GM23248 (cell line): ENCODE measurements at regions not wholly inside any gene's neighbourhood (a gene's known extent, or its start where the extent isn't known, plus 50 kb on each side); places are given as distances from the start of the nearest gene placed in this dataset.
A peak's percentile ranks its signal among the peaks of the same experiment; 100 is the strongest.

Experiments
- DNase-seq: peaks from one replicate; pipeline ENCODE4 v3.0.0-alpha.2; 2015
- H2AFZ ChIP-seq: fragments of 200-600 bp; sonication (generic); 2 replicates; pipeline ENCODE4 v1.6.1; 2016; ENCODE audit warnings: antibody characterized with exemption
- H3F3A ChIP-seq: fragments of 200-600 bp; sonication (generic); 2 replicates; pipeline ENCODE4 v1.6.1; 2016; ENCODE audit warnings: mild to moderate bottlenecking, antibody characterized with exemption, mixed run types; ENCODE audit not compliant: insufficient read depth
- H3K27ac ChIP-seq: fragments of 200-600 bp; sonication (generic); 2 replicates; pipeline ENCODE4 v1.5.1; 2016; ENCODE audit warnings: mild to moderate bottlenecking
- H3K27me3 ChIP-seq: fragments of 200-600 bp; sonication (generic); replicated peaks from 2 replicates; pipeline ENCODE4 v1.6.1; 2016; ENCODE audit warnings: mild to moderate bottlenecking; ENCODE audit not compliant: insufficient read depth
- H3K36me3 ChIP-seq: fragments of 200-600 bp; sonication (generic); 2 replicates; pipeline ENCODE4 v1.6.1; 2016; ENCODE audit warnings: low read depth, mild to moderate bottlenecking
- H3K4me1 ChIP-seq: fragments of 200-600 bp; sonication (generic); 2 replicates; pipeline ENCODE4 v1.6.1; 2016; ENCODE audit warnings: mild to moderate bottlenecking; ENCODE audit not compliant: insufficient read depth
- H3K4me2 ChIP-seq: fragments of 200-600 bp; sonication (generic); one replicate; pipeline ENCODE4 v1.6.1; 2016; ENCODE audit warnings: mild to moderate bottlenecking; ENCODE audit not compliant: unreplicated experiment
- H3K4me3 ChIP-seq: fragments of 200-600 bp; sonication (generic); 2 replicates; pipeline ENCODE4 v1.5.1; 2016; ENCODE audit warnings: mild to moderate bottlenecking
- H3K79me2 ChIP-seq: fragments of 200-600 bp; sonication (generic); 2 replicates; pipeline ENCODE4 v1.6.1; 2016; ENCODE audit warnings: mild to moderate bottlenecking; ENCODE audit not compliant: insufficient read depth
- H3K9ac ChIP-seq: fragments of 200-600 bp; sonication (generic); 2 replicates; pipeline ENCODE4 v1.6.1; 2016; ENCODE audit warnings: mild to moderate bottlenecking
- H3K9me2 ChIP-seq: fragments of 200-600 bp; sonication (generic); 2 replicates; pipeline ENCODE4 v1.6.1; 2016; ENCODE audit warnings: mixed run types, mild to moderate bottlenecking, moderate library complexity; ENCODE audit not compliant: insufficient read depth
- H3K9me3 ChIP-seq: fragments of 200-600 bp; sonication (generic); one replicate; pipeline ENCODE4 v1.6.1; 2017; ENCODE audit warnings: low read depth
- H4K20me1 ChIP-seq: fragments of 200-600 bp; sonication (generic); 2 replicates; pipeline ENCODE4 v1.6.0; 2016; ENCODE audit not compliant: insufficient read depth
- EZH2 ChIP-seq: fragments of 200-600 bp; sonication (generic); IDR thresholded peaks from 2 replicates; pipeline ENCODE4 v1.6.1; 2018; ENCODE audit warnings: antibody characterized with exemption, mild to moderate bottlenecking; ENCODE audit not compliant: insufficient read depth, poor library complexity, severe bottlenecking
- EZH2phosphoT487 ChIP-seq: fragments of 200-600 bp; sonication (generic); IDR thresholded peaks from 2 replicates; pipeline ENCODE4 v1.6.1; 2018; ENCODE audit warnings: antibody characterized with exemption, moderate library complexity, mild to moderate bottlenecking, low read depth; ENCODE audit not compliant: insufficient read depth
- WGBS, 2 experiments: methylation state at CpG; one replicate each; pipeline ENCODE4 v1.1.6; 2015 to 2017; ENCODE audit warnings: low lambda C conversion rate in 2 of 2, low coverage in 1 of 2; ENCODE audit errors: missing lambda C conversion rate in 2 of 2; 5-methylcytosine and 5-hydroxymethylcytosine counted together
- in situ Hi-C: fragments of 300-500 bp; cut with MboI; formaldehyde crosslinking; loops from 2 replicates; pipeline ENCODE4 v1.15.0; 2020

- Histone ChIP-seq H3K4me3 (no peak overlapping the region), H3K9ac (no peak overlapping the region), H3K4me1 (no peaks in the 10 kb centered on the region), H3K4me2 (no peak overlapping the region), H3K36me3 (no peaks in the 10 kb centered on the region), H3F3A (no peaks in the 10 kb centered on the region), H3K79me2 (no peaks in the 10 kb centered on the region), H3K9me2 (no peaks in the 10 kb centered on the region), H4K20me1 (no peaks in the 10 kb centered on the region), H3K9me3 (no peaks in the 10 kb centered on the region), H2AFZ (no peak overlapping the region), H3K27me3 (peaks cover 48% of the 10 kb centered on the region), H3K27ac (no peak overlapping the region)
- no peak for DNase-seq
- TF ChIP-seq EZH2phosphoT487 = no peak
- no peak for TF ChIP-seq EZH2
- in situ Hi-C loops = no loop called here
- 8% methylated on average over 7 of the region's 7 CpGs for WGBS, 2 experiments
These were observed 472.9 kb downstream of the SOX6 start for GRCh38 chr11:15883455-15883920.

GRCh38 chr11:15884141-15884540 is 472.2 kb downstream of the SOX6 start:
- TF ChIP-seq EZH2phosphoT487 (no peak), EZH2 (no peak)
- DNase-seq = no peak
- no peak overlapping the region for H3K4me3 ChIP-seq
- H3K27ac ChIP-seq = no peak overlapping the region
- H3K4me1 ChIP-seq = no peaks in the 10 kb centered on the region
- in situ Hi-C loops = no loop called here
- H4K20me1 ChIP-seq = no peaks in the 10 kb centered on the region
- no peak overlapping the region for H2AFZ ChIP-seq
- no peaks in the 10 kb centered on the region for H3K36me3 ChIP-seq
- H3K9ac ChIP-seq = no peak overlapping the region
- H3K4me2 ChIP-seq = no peak overlapping the region
- peaks cover 52% of the 10 kb centered on the region for H3K27me3 ChIP-seq
- 9 to 12% methylated on average over 13 of the region's 13 CpGs for WGBS, 2 experiments
- H3F3A ChIP-seq = no peaks in the 10 kb centered on the region
- no peaks in the 10 kb centered on the region for H3K79me2 ChIP-seq
- H3K9me2 ChIP-seq = no peaks in the 10 kb centered on the region
- H3K9me3 ChIP-seq = no peaks in the 10 kb centered on the region

GRCh38 chr11:15884777-15885540 is 471.4 kb downstream of the SOX6 start:
- in situ Hi-C loops = no loop called here
- H2AFZ ChIP-seq = no peak overlapping the region
- DNase-seq = no peak
- no peak overlapping the region for H3K27ac ChIP-seq
- no peaks in the 10 kb centered on the region for H4K20me1 ChIP-seq
- 48 to 55% methylated on average over 6 of the region's 6 CpGs for WGBS, 2 experiments
- H3K79me2 ChIP-seq = no peaks in the 10 kb centered on the region
- H3K4me3 ChIP-seq = no peak overlapping the region
- H3F3A ChIP-seq = no peaks in the 10 kb centered on the region
- H3K4me2 ChIP-seq = no peak overlapping the region
- H3K4me1 ChIP-seq = no peaks in the 10 kb centered on the region
- no peak overlapping the region for H3K9ac ChIP-seq
- no peaks in the 10 kb centered on the region for H3K9me2 ChIP-seq
- H3K27me3 ChIP-seq = peaks cover 53% of the 10 kb centered on the region
- H3K36me3 ChIP-seq = no peaks in the 10 kb centered on the region
- H3K9me3 ChIP-seq = no peaks in the 10 kb centered on the region
- no peak for TF ChIP-seq EZH2phosphoT487
- TF ChIP-seq EZH2 = no peak

GRCh38 chr11:15885854-15886253 is 470.5 kb downstream of the SOX6 start:
- in situ Hi-C loops = no loop called here
- Histone ChIP-seq H3K9me2 (no peaks in the 10 kb centered on the region), H3K4me2 (no peak overlapping the region), H4K20me1 (no peaks in the 10 kb centered on the region), H3K79me2 (no peaks in the 10 kb centered on the region), H2AFZ (no peak overlapping the region), H3K4me3 (no peak overlapping the region), H3K9me3 (no peaks in the 10 kb centered on the region), H3K27ac (no peak overlapping the region), H3K27me3 (peaks cover 53% of the 10 kb centered on the region), H3K4me1 (no peaks in the 10 kb centered on the region), H3K9ac (no peak overlapping the region), H3F3A (no peaks in the 10 kb centered on the region), H3K36me3 (no peaks in the 10 kb centered on the region)
- TF ChIP-seq EZH2phosphoT487 = no peak
- peak; percentile 11 for TF ChIP-seq EZH2
- DNase-seq = no peak
- WGBS, 2 experiments = 40 to 47% methylated on average over 5 of the region's 5 CpGs

GRCh38 chr11:15886299-15886698 is 470.0 kb downstream of the SOX6 start:
- no peak overlapping the region for H2AFZ ChIP-seq
- no peaks in the 10 kb centered on the region for H3K9me2 ChIP-seq
- H3K36me3 ChIP-seq = no peaks in the 10 kb centered on the region
- no peak for TF ChIP-seq EZH2phosphoT487
- TF ChIP-seq EZH2 = no peak
- no peak overlapping the region for H3K27ac ChIP-seq
- no peaks in the 10 kb centered on the region for H3K9me3 ChIP-seq
- H3K4me3 ChIP-seq = no peak overlapping the region
- no peak overlapping the region for H3K9ac ChIP-seq
- H3F3A ChIP-seq = no peaks in the 10 kb centered on the region
- in situ Hi-C loops = no loop called here
- WGBS, 2 experiments = 34 to 37% methylated on average over 4 of the region's 4 CpGs
- no peaks in the 10 kb centered on the region for H3K79me2 ChIP-seq
- no peak for DNase-seq
- no peak overlapping the region for H3K4me2 ChIP-seq
- H4K20me1 ChIP-seq = no peaks in the 10 kb centered on the region
- peaks cover 54% of the 10 kb centered on the region for H3K27me3 ChIP-seq
- no peaks in the 10 kb centered on the region for H3K4me1 ChIP-seq
